ENCODE measurements at regions not wholly inside any gene's neighbourhood (a gene's known extent, or its start where the extent isn't known, plus 50 kb on each side); places are given as distances from the start of the nearest gene placed in this dataset.

GRCh38 chr7:47078241-47078640 lies 503.7 kb downstream of the TNS3 start:
- Mint-ChIP-seq H3K27ac (ENCODE audit: unreplicated experiment) (no peak overlapping the region), H3K4me3 (ENCODE audit: unreplicated experiment) (no peak overlapping the region), H3K4me1 (ENCODE audit: unreplicated experiment) (peaks cover 16% of the 10 kb centered on the region), H3K27me3 (ENCODE audit: unreplicated experiment) (no peaks in the 10 kb centered on the region), H3K36me3 (ENCODE audit: unreplicated experiment) (peaks cover 2% of the 10 kb centered on the region), H3K9me3 (ENCODE audit: unreplicated experiment) (no peaks in the 10 kb centered on the region)
- no peak for DNase-seq (ENCODE audit: extremely low spot score, unreplicated experiment)
- no peak for TF ChIP-seq CTCF (IDR thresholded peaks at IDR 0.05)

DNA sequence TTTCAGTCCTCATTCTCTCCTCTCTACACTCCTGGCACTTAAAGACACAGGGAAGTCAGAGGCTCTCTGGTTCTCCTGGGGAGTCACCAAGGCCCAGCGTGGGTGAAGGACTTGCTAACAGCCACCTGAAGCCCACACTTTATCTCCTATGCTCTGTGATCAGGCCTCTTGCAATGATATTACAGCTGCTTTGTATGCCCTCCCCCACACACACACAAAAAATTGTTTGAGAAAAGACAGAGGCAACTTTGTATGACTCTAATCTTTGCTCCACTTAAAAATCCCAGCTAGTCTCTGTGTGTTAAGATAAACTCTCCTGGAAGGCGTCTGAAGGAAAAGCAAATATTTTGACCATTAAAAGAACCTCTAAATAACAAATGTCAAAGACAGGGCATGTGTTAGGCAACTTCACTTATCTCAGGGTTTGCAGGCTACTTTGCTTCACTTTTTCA lies 507.2 kb downstream of the TNS3 start:
- no peak for TF ChIP-seq CTCF (IDR thresholded peaks at IDR 0.05)
- H3K4me3 Mint-ChIP-seq (ENCODE audit: unreplicated experiment), result no peak overlapping the region
- no peak overlapping the region for H3K27ac Mint-ChIP-seq (ENCODE audit: unreplicated experiment)
- no peak for DNase-seq (ENCODE audit: extremely low spot score, unreplicated experiment)
- peaks cover 7% of the 10 kb centered on the region for H3K4me1 Mint-ChIP-seq (ENCODE audit: unreplicated experiment)
- H3K36me3 Mint-ChIP-seq (ENCODE audit: unreplicated experiment), result peaks cover 2% of the 10 kb centered on the region
- H3K9me3 Mint-ChIP-seq (ENCODE audit: unreplicated experiment), result no peaks in the 10 kb centered on the region
- H3K27me3 Mint-ChIP-seq (ENCODE audit: unreplicated experiment), result no peaks in the 10 kb centered on the region

GRCh38 chr7:47073284-47073683 lies 508.6 kb downstream of the TNS3 start:
- TF ChIP-seq CTCF (IDR thresholded peaks at IDR 0.05), result no peak
- no peaks in the 10 kb centered on the region for H3K9me3 Mint-ChIP-seq (ENCODE audit: unreplicated experiment)
- H3K27me3 Mint-ChIP-seq (ENCODE audit: unreplicated experiment), result no peaks in the 10 kb centered on the region
- peaks cover 7% of the 10 kb centered on the region for H3K4me1 Mint-ChIP-seq (ENCODE audit: unreplicated experiment)
- H3K4me3 Mint-ChIP-seq (ENCODE audit: unreplicated experiment), result no peak overlapping the region
- no peaks in the 10 kb centered on the region for H3K36me3 Mint-ChIP-seq (ENCODE audit: unreplicated experiment)
- H3K27ac Mint-ChIP-seq (ENCODE audit: unreplicated experiment), result no peak overlapping the region
- no peak for DNase-seq (ENCODE audit: extremely low spot score, unreplicated experiment)

DNA sequence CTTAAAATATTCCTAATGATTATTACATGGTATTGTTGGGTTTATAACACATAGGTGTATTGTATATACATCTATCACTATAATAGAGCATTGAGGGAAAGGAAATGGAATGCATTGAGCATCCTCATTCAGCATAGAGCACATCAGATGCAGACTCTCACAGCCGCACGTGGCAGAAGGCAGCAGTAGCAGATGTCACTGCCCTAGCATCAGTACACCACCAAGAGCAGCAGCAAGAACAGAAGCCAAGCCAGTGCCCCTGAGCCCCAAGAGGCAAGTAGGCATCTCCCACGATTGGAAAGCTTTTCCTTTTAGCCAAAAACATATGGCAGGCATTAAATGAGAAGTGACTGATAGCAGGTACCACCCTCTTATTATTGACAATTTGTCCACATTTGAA lies 510.0 kb downstream of the TNS3 start:
- no peak for DNase-seq (ENCODE audit: extremely low spot score, unreplicated experiment)
- Mint-ChIP-seq H3K27me3 (ENCODE audit: unreplicated experiment) (no peaks in the 10 kb centered on the region), H3K4me3 (ENCODE audit: unreplicated experiment) (no peak overlapping the region), H3K9me3 (ENCODE audit: unreplicated experiment) (no peaks in the 10 kb centered on the region), H3K4me1 (ENCODE audit: unreplicated experiment) (peaks cover 7% of the 10 kb centered on the region), H3K36me3 (ENCODE audit: unreplicated experiment) (no peaks in the 10 kb centered on the region), H3K27ac (ENCODE audit: unreplicated experiment) (no peak overlapping the region)
- TF ChIP-seq CTCF (IDR thresholded peaks at IDR 0.05), result no peak

DNA sequence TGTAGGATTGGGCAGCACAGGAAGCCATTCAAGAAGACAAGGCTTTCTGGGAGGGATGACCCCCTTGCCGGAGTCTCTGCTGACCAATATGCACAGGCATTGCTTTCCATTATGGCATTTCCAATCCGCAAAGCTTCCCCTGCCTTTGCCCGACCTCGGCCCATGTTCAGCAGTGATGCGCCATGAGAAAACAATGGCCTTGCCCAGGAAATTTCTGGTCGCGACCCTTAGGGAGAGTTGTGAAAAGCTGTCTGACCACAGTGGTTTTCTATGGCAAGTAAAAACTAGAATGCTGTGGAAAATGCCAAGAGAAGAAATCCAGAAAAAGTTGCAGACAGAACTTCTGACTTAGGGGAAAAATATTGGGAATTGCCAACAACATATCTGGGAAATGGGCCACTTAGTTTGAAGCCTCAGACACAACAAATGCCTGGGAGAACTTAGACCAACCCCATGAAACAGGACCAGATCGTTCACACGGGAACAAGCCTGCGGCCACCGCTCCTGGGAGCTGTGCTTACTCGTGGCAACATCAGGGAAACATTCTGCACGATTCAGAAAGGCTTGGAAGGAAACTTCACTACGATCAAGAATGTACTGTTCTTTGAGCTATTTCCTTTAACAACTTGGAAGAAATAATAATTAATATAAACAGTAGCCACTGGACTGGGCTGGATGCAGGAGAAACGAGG lies 512.4 kb downstream of the TNS3 start:
- DNase-seq (ENCODE audit: extremely low spot score, unreplicated experiment), result no peak
- Mint-ChIP-seq H3K27me3 (ENCODE audit: unreplicated experiment) (no peaks in the 10 kb centered on the region), H3K4me3 (ENCODE audit: unreplicated experiment) (no peak overlapping the region), H3K36me3 (ENCODE audit: unreplicated experiment) (no peaks in the 10 kb centered on the region), H3K27ac (ENCODE audit: unreplicated experiment) (no peak overlapping the region), H3K9me3 (ENCODE audit: unreplicated experiment) (no peaks in the 10 kb centered on the region), H3K4me1 (ENCODE audit: unreplicated experiment) (peaks cover 1% of the 10 kb centered on the region)
- no peak for TF ChIP-seq CTCF (IDR thresholded peaks at IDR 0.05)
